Endodermal cell (in vitro differentiated cells): ENCODE measurements at regions not wholly inside any gene's neighbourhood (a gene's known extent, or its start where the extent isn't known, plus 50 kb on each side); places are given as distances from the start of the nearest gene placed in this dataset.
"Not testable (repeated sequence)": the region's sequence is repeated elsewhere in the genome, so short reads cannot be mapped to it uniquely, and the experiment has no call there.

ENCODE experiments used
- DNase-seq: peaks from one replicate; pipeline ENCODE4 v3.0.0-alpha.2; 2017
- H3K27ac ChIP-seq: 2 replicates; pipeline ENCODE4 v1.5.1; 2013; ENCODE audit warnings: mild to moderate bottlenecking, low read depth, low read length, moderate library complexity
- H3K27me3 ChIP-seq: 2 replicates; pipeline ENCODE4 v1.6.1; 2013; ENCODE audit warnings: mild to moderate bottlenecking, low read length, moderate library complexity; ENCODE audit not compliant: insufficient read depth, control insufficient read depth, poor library complexity, severe bottlenecking
- H3K36me3 ChIP-seq: 2 replicates; pipeline ENCODE4 v1.7.0; 2013; ENCODE audit warnings: mild to moderate bottlenecking, low read length, moderate library complexity; ENCODE audit not compliant: control insufficient read depth, insufficient read depth
- H3K4me1 ChIP-seq: one replicate; pipeline ENCODE4 v1.7.0; 2013; ENCODE audit warnings: low read length; ENCODE audit not compliant: control insufficient read depth, insufficient read depth
- H3K4me3 ChIP-seq: 2 replicates; pipeline ENCODE4 v1.5.1; 2013; ENCODE audit warnings: mild to moderate bottlenecking, low read length, moderate library complexity
- H3K9ac ChIP-seq: 2 replicates; pipeline ENCODE4 v1.6.1; 2013; ENCODE audit warnings: mild to moderate bottlenecking, low read length, moderate library complexity; ENCODE audit not compliant: poor library complexity, severe bottlenecking; ENCODE audit errors: extremely low read depth
- H3K9me3 ChIP-seq: 2 replicates; pipeline ENCODE4 v1.6.1; 2013; ENCODE audit warnings: mild to moderate bottlenecking, low read length, moderate library complexity; ENCODE audit not compliant: control insufficient read depth
- H3K27ac Mint-ChIP-seq: 2 replicates; pipeline ENCODE4 v1.8.0; 2020; ENCODE audit warnings: mixed read lengths
- H3K27me3 Mint-ChIP-seq: 2 replicates; pipeline ENCODE4 v1.8.0; 2021; ENCODE audit warnings: mild to moderate bottlenecking, mixed read lengths; ENCODE audit not compliant: insufficient read depth
- H3K36me3 Mint-ChIP-seq: 2 replicates; pipeline ENCODE4 v1.8.0; 2020; ENCODE audit warnings: low read depth, mixed read lengths
- H3K4me1 Mint-ChIP-seq: 2 replicates; pipeline ENCODE4 v1.8.0; 2020; ENCODE audit warnings: mixed read lengths
- H3K4me3 Mint-ChIP-seq: 2 replicates; pipeline ENCODE4 v1.8.0; 2020; ENCODE audit warnings: mild to moderate bottlenecking, moderate library complexity, mixed read lengths
- H3K9me3 Mint-ChIP-seq: 2 replicates; pipeline ENCODE4 v1.8.0; 2020; ENCODE audit warnings: mild to moderate bottlenecking, mixed read lengths
- WGBS, 2 experiments: methylation state at CpG; one replicate each; pipeline versions ENCODE4 v1.1.5 to v1.1.7; 2013; ENCODE audit warnings: missing lambda C conversion rate in 2 of 2, mixed read lengths in 1 of 2; ENCODE audit not compliant: insufficient coverage in 1 of 2, insufficient read length in 1 of 2; 5-methylcytosine and 5-hydroxymethylcytosine counted together

DNA sequence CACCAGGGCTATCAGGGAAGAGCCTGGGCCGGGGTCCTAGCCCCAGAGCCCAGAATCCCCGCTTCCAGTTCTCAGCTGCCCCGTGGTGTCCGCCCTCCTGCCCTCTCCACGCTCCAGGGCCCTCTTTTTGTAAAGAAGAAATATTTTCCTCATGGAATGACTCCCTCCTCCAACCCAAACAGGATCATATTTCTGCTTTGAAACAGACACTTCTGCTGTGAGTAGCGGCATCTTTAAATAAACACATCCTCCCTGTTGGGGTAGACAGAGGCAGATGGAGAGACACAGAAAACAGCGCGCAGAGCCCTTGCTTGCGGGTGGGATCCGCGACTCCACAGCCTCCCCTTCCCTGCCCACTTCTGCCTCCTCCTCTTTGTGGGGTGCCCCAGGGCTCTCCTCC lies 4384.7 kb upstream of the TPTE start:
- H3K4me3 ChIP-seq, H3K4me1 ChIP-seq, H3K27me3 Mint-ChIP-seq, H3K27ac ChIP-seq, H3K27ac Mint-ChIP-seq, H3K36me3 ChIP-seq, H3K4me1 Mint-ChIP-seq, H3K9ac ChIP-seq, H3K4me3 Mint-ChIP-seq, H3K9me3 Mint-ChIP-seq, H3K27me3 ChIP-seq, H3K9me3 ChIP-seq, DNase-seq, H3K36me3 Mint-ChIP-seq: not testable (repeated sequence)
- WGBS, 2 experiments: no CpG with 5 or more reads among the region's 11 CpGs

DNA sequence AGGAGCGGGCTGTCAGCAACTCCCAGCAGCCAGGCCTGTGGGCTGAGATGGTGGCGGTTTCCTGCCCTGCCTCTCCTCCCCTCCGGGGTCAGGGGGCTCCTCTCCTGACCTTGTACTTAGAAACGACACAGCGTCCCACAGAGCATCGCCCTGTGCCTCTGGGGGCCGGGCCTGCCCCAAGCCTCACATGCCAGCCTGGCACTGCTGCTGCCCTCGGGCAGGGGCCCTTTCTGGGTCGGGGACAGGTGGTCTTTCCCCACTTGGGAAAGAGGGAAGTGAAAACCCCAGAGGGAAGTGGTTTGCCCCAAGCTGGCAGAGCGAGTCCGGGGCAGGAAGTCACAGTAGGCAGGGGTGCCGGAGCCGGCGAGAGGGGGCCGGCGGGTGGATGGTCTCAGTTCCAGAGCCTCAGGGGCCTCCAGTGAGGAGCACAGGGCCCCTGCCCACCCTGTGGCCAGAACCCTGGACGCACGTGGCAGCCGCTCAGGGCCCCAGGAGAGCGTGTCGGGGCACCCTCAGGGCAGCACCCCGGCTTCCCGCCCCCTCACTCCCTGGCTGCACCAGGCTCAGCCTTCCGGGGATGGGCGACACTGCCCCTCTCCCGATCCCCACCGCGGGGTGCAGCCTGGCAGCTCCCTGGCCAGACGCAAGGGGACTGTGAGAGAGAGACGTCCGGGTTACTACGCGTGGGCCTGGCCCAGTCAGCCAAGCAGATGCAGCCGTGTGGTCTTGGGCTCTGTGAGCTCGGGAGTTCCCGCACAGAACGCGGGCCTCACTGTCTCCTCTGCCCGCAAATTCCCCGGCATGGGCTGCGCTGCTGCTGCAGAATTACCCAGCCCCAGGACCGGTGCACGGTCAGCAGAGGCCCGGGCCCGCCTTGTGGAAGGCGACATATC lies 4382.9 kb upstream of the TPTE start:
- H3K36me3 ChIP-seq, H3K4me3 ChIP-seq, H3K36me3 Mint-ChIP-seq, H3K27me3 ChIP-seq, H3K9me3 Mint-ChIP-seq, DNase-seq, H3K27ac Mint-ChIP-seq, H3K4me1 ChIP-seq, H3K4me1 Mint-ChIP-seq, H3K27me3 Mint-ChIP-seq, H3K27ac ChIP-seq, H3K9me3 ChIP-seq, H3K9ac ChIP-seq, H3K4me3 Mint-ChIP-seq: not testable (repeated sequence)
- WGBS, 2 experiments: no CpG with 5 or more reads among the region's 46 CpGs

DNA sequence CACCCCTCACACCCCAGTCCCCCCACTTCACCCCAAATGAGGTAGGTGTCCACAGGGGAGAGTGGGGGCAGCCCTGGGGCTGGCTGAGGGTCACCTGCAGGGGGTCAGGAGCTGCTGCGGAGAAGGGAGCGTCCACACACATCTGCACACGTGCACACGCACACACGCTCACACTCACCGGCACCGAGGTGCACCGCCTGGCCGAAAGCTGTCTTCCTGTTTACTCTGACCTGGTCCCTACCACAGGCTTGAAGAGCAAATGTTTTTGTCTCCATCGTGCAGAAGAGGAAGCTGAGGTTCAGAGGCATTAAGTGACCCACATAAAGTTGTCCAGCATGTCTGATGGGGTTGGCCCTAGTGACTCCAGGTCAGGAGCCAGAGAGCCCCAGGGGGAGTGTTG lies 4382.1 kb upstream of the TPTE start:
- H3K27ac Mint-ChIP-seq, H3K9me3 ChIP-seq, H3K4me1 ChIP-seq, H3K27me3 Mint-ChIP-seq, H3K4me3 ChIP-seq, H3K36me3 Mint-ChIP-seq, H3K4me3 Mint-ChIP-seq, DNase-seq, H3K27ac ChIP-seq, H3K36me3 ChIP-seq, H3K27me3 ChIP-seq, H3K9ac ChIP-seq, H3K4me1 Mint-ChIP-seq, H3K9me3 Mint-ChIP-seq: not testable (repeated sequence)
- WGBS, 2 experiments: no CpG with 5 or more reads among the region's 10 CpGs

DNA sequence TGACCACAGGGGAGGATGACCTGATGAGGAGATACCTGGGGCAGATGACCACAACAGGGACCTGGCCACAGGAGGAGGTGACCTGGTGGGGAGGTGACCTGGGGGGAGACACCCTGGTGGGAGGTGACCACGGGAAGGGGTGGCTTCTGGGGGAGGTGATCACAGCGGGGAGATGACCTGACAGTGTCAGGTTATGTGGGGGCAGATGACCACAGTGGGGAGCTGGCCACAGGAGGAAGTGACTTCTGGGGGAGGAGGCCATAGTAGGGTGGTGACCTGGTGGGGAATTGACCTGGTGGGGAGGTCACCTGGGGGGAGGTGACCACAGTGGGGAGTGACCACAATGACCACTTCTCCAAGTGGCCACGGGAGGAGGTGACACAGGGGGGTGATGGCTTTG lies 4381.5 kb upstream of the TPTE start:
- H3K9me3 Mint-ChIP-seq, H3K36me3 Mint-ChIP-seq, H3K27me3 Mint-ChIP-seq, H3K4me3 Mint-ChIP-seq, H3K9ac ChIP-seq, H3K27ac Mint-ChIP-seq, DNase-seq, H3K36me3 ChIP-seq, H3K9me3 ChIP-seq, H3K27me3 ChIP-seq, H3K4me1 ChIP-seq, H3K4me1 Mint-ChIP-seq, H3K27ac ChIP-seq, H3K4me3 ChIP-seq: not testable (repeated sequence)
- no CpG with 5 or more reads among the region's 3 CpGs for WGBS, 2 experiments

DNA sequence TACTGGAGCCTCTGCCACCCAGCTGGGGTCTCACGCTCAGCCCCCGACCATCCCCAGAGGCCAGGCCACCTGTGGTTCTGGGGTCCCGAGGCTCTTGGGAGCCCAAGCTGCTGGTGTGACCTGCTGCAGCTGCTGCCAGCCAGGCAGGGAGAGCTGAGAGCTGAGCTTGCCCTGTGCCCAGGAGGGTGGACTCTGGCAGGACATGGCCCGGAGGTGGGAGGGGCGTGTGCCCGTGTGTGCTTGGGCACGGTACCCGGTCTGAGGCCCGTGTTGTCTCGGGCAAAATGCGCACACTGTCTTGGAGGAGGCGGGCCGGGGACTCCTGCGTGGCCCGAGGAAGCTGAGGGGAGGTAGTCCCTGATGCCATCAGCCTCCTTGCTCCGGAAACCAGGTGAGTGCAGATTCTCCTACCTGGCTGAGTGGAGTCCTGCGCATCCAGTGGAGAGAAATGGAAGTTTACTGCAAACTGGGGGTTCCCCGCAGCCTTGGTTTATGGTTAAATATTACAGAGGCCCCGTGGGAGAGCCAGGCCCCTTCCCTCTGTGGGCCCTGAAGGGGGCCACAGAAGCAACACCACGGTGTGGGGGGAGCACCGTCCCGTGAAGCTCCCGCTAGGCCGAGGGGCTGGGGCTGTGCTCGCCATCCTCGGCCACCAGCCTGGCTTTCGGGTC lies 4380.8 kb upstream of the TPTE start:
- H3K9me3 Mint-ChIP-seq, H3K27me3 Mint-ChIP-seq: not testable (repeated sequence)
- no CpG with 5 or more reads among the region's 27 CpGs for whole genome bisulfite sequencing, 2 experiments

DNA sequence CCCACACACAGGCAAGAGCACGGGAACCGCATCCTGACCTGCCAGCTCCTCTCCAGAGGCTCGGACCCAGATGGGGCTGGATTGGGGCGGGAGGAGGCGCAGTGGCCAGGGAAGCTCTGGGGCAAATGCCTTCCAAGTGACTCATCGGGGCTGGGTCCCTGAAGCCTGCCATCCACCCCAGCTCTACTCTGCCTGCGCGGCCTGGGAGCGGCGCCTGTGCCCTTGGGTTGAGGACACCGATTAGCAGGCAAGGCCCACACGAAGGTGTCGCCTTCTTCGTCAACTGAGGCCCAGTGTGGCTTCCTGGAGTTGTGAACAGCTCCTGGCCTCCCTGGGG lies 4380.3 kb upstream of the TPTE start:
- H3K4me3 ChIP-seq, H3K27ac ChIP-seq, H3K4me3 Mint-ChIP-seq, H3K4me1 Mint-ChIP-seq, H3K4me1 ChIP-seq, H3K9me3 Mint-ChIP-seq, H3K36me3 Mint-ChIP-seq, DNase-seq, H3K27me3 ChIP-seq, H3K9ac ChIP-seq, H3K27ac Mint-ChIP-seq, H3K9me3 ChIP-seq, H3K27me3 Mint-ChIP-seq, H3K36me3 ChIP-seq: not testable (repeated sequence)
- no CpG with 5 or more reads among the region's 14 CpGs for WGBS, 2 experiments

More for the DNA sequence above, 4380.8 kb upstream of the TPTE start:
- DNase-seq, H3K4me3 Mint-ChIP-seq, H3K36me3 ChIP-seq, H3K27me3 ChIP-seq, H3K4me1 Mint-ChIP-seq, H3K4me1 ChIP-seq, H3K27ac ChIP-seq, H3K27ac Mint-ChIP-seq, H3K9ac ChIP-seq, H3K9me3 ChIP-seq, H3K36me3 Mint-ChIP-seq, H3K4me3 ChIP-seq: not testable (repeated sequence)

DNA sequence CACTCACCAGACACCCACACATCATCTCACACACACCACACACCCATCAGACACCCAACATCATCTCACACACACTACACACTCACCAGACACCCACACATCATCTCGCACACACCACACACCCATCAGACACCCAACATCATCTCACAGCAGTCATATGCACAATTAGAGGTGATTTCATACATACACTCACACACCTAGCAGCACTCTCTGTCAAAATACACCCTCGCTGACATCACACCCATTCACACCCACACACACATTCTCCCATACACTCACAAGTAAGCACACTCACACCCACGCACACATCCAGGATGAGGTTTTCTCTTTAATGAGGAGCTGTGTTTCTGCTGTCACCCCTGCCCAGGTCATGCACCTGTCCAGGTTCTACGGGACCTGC lies 4368.2 kb upstream of the TPTE start:
- WGBS, 2 experiments: no CpG with 5 or more reads among the region's 4 CpGs
- not testable (repeated sequence) for H3K27ac Mint-ChIP-seq, H3K4me1 Mint-ChIP-seq

More for the DNA sequence above, 4368.2 kb upstream of the TPTE start:
- H3K36me3 Mint-ChIP-seq, DNase-seq, H3K4me3 Mint-ChIP-seq, H3K4me1 ChIP-seq, H3K27me3 Mint-ChIP-seq, H3K4me3 ChIP-seq, H3K9ac ChIP-seq, H3K9me3 ChIP-seq, H3K27ac ChIP-seq, H3K27me3 ChIP-seq, H3K36me3 ChIP-seq, H3K9me3 Mint-ChIP-seq: not testable (repeated sequence)
